ENCODE measurements at regions not wholly inside any gene's neighbourhood (a gene's known extent, or its start where the extent isn't known, plus 50 kb on each side); places are given as distances from the start of the nearest gene placed in this dataset.
A peak's percentile ranks its signal among the peaks of the same experiment; 100 is the strongest.

- no peaks in the 10 kb centered on the region for H3K36me3 ChIP-seq
- H3K4me3 ChIP-seq = no peak overlapping the region
- TF ChIP-seq CTCF (IDR thresholded peaks at IDR 0.05) (no peak), POLR2A (IDR thresholded peaks at IDR 0.05) (no peak), EP300 (IDR thresholded peaks at IDR 0.05) (peak in 1 of 2 donors; percentile 9)
- H3K9me3 ChIP-seq = no peaks in the 10 kb centered on the region
- no peak for DNase-seq (ENCODE audit: low spot score in 2 of 2)
- peaks cover 0 to 16% (median 0%) of the 10 kb centered on the region in 4 donors for H3K4me1 ChIP-seq
- peak overlapping the region in 3 of 4 donors; percentile 21 to 36 (median 31) for H3K27ac ChIP-seq
- H3K27me3 ChIP-seq = no peaks in the 10 kb centered on the region
Observed at GRCh38 chr3:152611905-152612304, 223.0 kb upstream of the P2RY1 start.

GRCh38 chr3:152613851-152614250 is 221.1 kb upstream of the P2RY1 start:
- no peaks in the 10 kb centered on the region for H3K36me3 ChIP-seq
- no peak for DNase-seq (ENCODE audit: low spot score in 2 of 2)
- TF ChIP-seq EP300 (IDR thresholded peaks at IDR 0.05) (no peak), POLR2A (IDR thresholded peaks at IDR 0.05) (no peak), CTCF (IDR thresholded peaks at IDR 0.05) (no peak)
- WGBS, 2 donors = 21 to 26% methylated on average over 2 of the region's 2 CpGs
- peaks cover 0 to 16% (median 0%) of the 10 kb centered on the region in 4 donors for H3K4me1 ChIP-seq
- H3K4me3 ChIP-seq = no peak overlapping the region
- H3K27ac ChIP-seq = no peak overlapping the region
- no peaks in the 10 kb centered on the region for H3K9me3 ChIP-seq
- no peaks in the 10 kb centered on the region for H3K27me3 ChIP-seq

GRCh38 chr3:152615681-152616080 is 219.2 kb upstream of the P2RY1 start:
- Histone ChIP-seq H3K4me1 (peaks cover 0 to 31% (median 9%) of the 10 kb centered on the region in 4 donors), H3K27ac (no peak overlapping the region), H3K9me3 (no peaks in the 10 kb centered on the region), H3K36me3 (no peaks in the 10 kb centered on the region), H3K4me3 (no peak overlapping the region), H3K27me3 (no peaks in the 10 kb centered on the region)
- TF ChIP-seq EP300 (IDR thresholded peaks at IDR 0.05) = no peak
- TF ChIP-seq POLR2A (IDR thresholded peaks at IDR 0.05) = no peak
- TF ChIP-seq CTCF (IDR thresholded peaks at IDR 0.05) = no peak
- no peak for DNase-seq (ENCODE audit: low spot score in 2 of 2)
- 87 to 89% methylated on average over 10 of the region's 10 CpGs for WGBS, 2 donors

- Histone ChIP-seq H3K4me3 (no peak overlapping the region), H3K9me3 (no peaks in the 10 kb centered on the region), H3K27ac (peak overlapping the region in 1 of 4 donors; percentile 4), H3K36me3 (no peaks in the 10 kb centered on the region), H3K27me3 (no peaks in the 10 kb centered on the region), H3K4me1 (peaks cover 0 to 40% (median 18%) of the 10 kb centered on the region in 4 donors)
- DNase-seq (ENCODE audit: low spot score in 2 of 2) = no peak
- no peak for TF ChIP-seq POLR2A (IDR thresholded peaks at IDR 0.05)
- TF ChIP-seq CTCF (IDR thresholded peaks at IDR 0.05) = no peak
- no peak for TF ChIP-seq EP300 (IDR thresholded peaks at IDR 0.05)
Observed at GRCh38 chr3:152617609-152618008, 217.3 kb upstream of the P2RY1 start.

- no peak for DNase-seq (ENCODE audit: low spot score in 2 of 2)
- TF ChIP-seq POLR2A (IDR thresholded peaks at IDR 0.05) (no peak), EP300 (IDR thresholded peaks at IDR 0.05) (no peak), CTCF (IDR thresholded peaks at IDR 0.05) (no peak)
- Histone ChIP-seq H3K36me3 (no peaks in the 10 kb centered on the region), H3K4me3 (no peak overlapping the region), H3K27me3 (no peaks in the 10 kb centered on the region), H3K9me3 (no peaks in the 10 kb centered on the region), H3K27ac (peak overlapping the region in 2 of 4 donors; percentile 13 to 83), H3K4me1 (peaks cover 0 to 49% (median 23%) of the 10 kb centered on the region in 4 donors)
- WGBS, 2 donors = 81 to 87% methylated on average over 1 of the region's 1 CpG
Observed at GRCh38 chr3:152618529-152618928, 216.4 kb upstream of the P2RY1 start.
